ENCODE measurements at regions not wholly inside any gene's neighbourhood (a gene's known extent, or its start where the extent isn't known, plus 50 kb on each side); places are given as distances from the start of the nearest gene placed in this dataset.

- no peak for TF ChIP-seq CHD7 (IDR thresholded peaks at IDR 0.05; ENCODE audit: insufficient replicate concordance, low read length)
These were observed 333.3 kb upstream of the SEMA3D start (continued) for GRCh38 chr7:85520175-85520574.

Data from H1 (cell line).